CD14-positive monocyte (primary cell): ENCODE measurements at regions not wholly inside any gene's neighbourhood (a gene's known extent, or its start where the extent isn't known, plus 50 kb on each side); places are given as distances from the start of the nearest gene placed in this dataset.

ENCODE experiments used
- DNase-seq, 3 donors: peaks; one replicate each; pipeline ENCODE4 v3.0.0-alpha.2; 2011 to 2022
- H2AFZ ChIP-seq: 2 replicates; pipeline ENCODE4 v1.6.0; 2012; ENCODE audit warnings: mild to moderate bottlenecking, low read depth, low read length, inconsistent platforms; ENCODE audit not compliant: insufficient read depth, poor library complexity, severe bottlenecking
- H3K27ac ChIP-seq, 2 donors: 1 replicate in 1 of 2; 2 replicates in 1 of 2; pipeline ENCODE4 v1.5.1; 2012 to 2013; ENCODE audit warnings: low read length in 2 of 2, control low read depth in 1 of 2, inconsistent platforms in 1 of 2, low read depth in 1 of 2, mild to moderate bottlenecking in 1 of 2
- H3K27me3 ChIP-seq, 2 donors: one replicate each; pipeline versions ENCODE4 v1.6.0 to v1.6.1; 2011 to 2013; ENCODE audit warnings: low read length in 2 of 2; ENCODE audit not compliant: control insufficient read depth in 2 of 2, insufficient read depth in 2 of 2
- H3K36me3 ChIP-seq, 2 donors: replicated peaks in 1 of 2; 1 replicate in 1 of 2; 2 replicates in 1 of 2; pipeline versions ENCODE4 v1.5.1 to v1.6.1; 2012 to 2013; ENCODE audit warnings: low read length in 2 of 2, control low read depth in 1 of 2, inconsistent platforms in 1 of 2, mild to moderate bottlenecking in 1 of 2; ENCODE audit not compliant: insufficient read depth in 2 of 2, control insufficient read depth in 1 of 2
- H3K4me1 ChIP-seq, 2 donors: 1 replicate in 1 of 2; 2 replicates in 1 of 2; pipeline versions ENCODE4 v1.5.1 to v1.6.1; 2012 to 2013; ENCODE audit warnings: low read length in 2 of 2, control low read depth in 1 of 2, inconsistent platforms in 1 of 2, mild to moderate bottlenecking in 1 of 2, moderate library complexity in 1 of 2; ENCODE audit not compliant: insufficient read depth in 2 of 2, control insufficient read depth in 1 of 2
- H3K4me2 ChIP-seq: replicated peaks from 2 replicates; pipeline ENCODE3; 2012; ENCODE audit warnings: low read length, moderate library complexity, mild to moderate bottlenecking; ENCODE audit not compliant: poor library complexity, severe bottlenecking; ENCODE audit errors: extremely low read depth
- H3K4me3 ChIP-seq, 3 experiments: fragments of 200-600 bp in 1 of 3; sonication (generic) in 1 of 3; replicated peaks in 1 of 3; 1 replicate in 2 of 3; 2 replicates in 1 of 3; pipeline ENCODE4 v1.5.1; 2011 to 2013; ENCODE audit warnings: low read length in 3 of 3, mild to moderate bottlenecking in 3 of 3, control low read depth in 2 of 3, low read depth in 2 of 3, inconsistent platforms in 1 of 3, moderate library complexity in 1 of 3
- H3K79me2 ChIP-seq: 2 replicates; pipeline ENCODE4 v1.6.0; 2012; ENCODE audit warnings: mild to moderate bottlenecking, control low read depth, inconsistent platforms, low read length, moderate library complexity; ENCODE audit not compliant: insufficient read depth
- H3K9ac ChIP-seq: 2 replicates; pipeline ENCODE4 v1.6.0; 2017; ENCODE audit warnings: low read length, mild to moderate bottlenecking; ENCODE audit not compliant: insufficient read depth, poor library complexity, severe bottlenecking
- H3K9me3 ChIP-seq, 2 donors: replicated peaks in 1 of 2; 1 replicate in 1 of 2; 2 replicates in 1 of 2; pipeline versions ENCODE4 v1.5.1 to v1.6.1; 2012 to 2013; ENCODE audit warnings: low read length in 2 of 2, control low read depth in 1 of 2; ENCODE audit not compliant: control insufficient read depth in 1 of 2, insufficient read depth in 1 of 2
- H4K20me1 ChIP-seq: 2 replicates; pipeline ENCODE4 v1.6.0; 2012; ENCODE audit warnings: mild to moderate bottlenecking, low read length, control low read depth, moderate library complexity; ENCODE audit not compliant: insufficient read depth
- H3K27ac Mint-ChIP-seq, 7 donors: one replicate each; pipeline ENCODE4 v1.8.0; 2020; ENCODE audit warnings: mild to moderate bottlenecking in 7 of 7, mixed read lengths in 7 of 7, moderate library complexity in 6 of 7, inconsistent platforms in 2 of 7
- H3K27me3 Mint-ChIP-seq, 3 donors: one replicate each; pipeline ENCODE4 v1.8.0; 2021 to 2022; ENCODE audit warnings: low read depth in 3 of 3, mild to moderate bottlenecking in 3 of 3, mixed read lengths in 3 of 3, moderate library complexity in 3 of 3, inconsistent platforms in 1 of 3
- H3K36me3 Mint-ChIP-seq, 2 donors: one replicate each; pipeline ENCODE4 v1.8.0; 2020; ENCODE audit warnings: mixed read lengths in 2 of 2, inconsistent platforms in 1 of 2, mild to moderate bottlenecking in 1 of 2
- H3K4me1 Mint-ChIP-seq: one replicate; pipeline ENCODE4 v1.8.0; 2020; ENCODE audit warnings: mild to moderate bottlenecking, mixed read lengths
- H3K4me3 Mint-ChIP-seq, 2 donors: one replicate each; pipeline ENCODE4 v1.8.0; 2020; ENCODE audit warnings: mild to moderate bottlenecking in 2 of 2, mixed read lengths in 2 of 2, moderate library complexity in 1 of 2
- H3K9me3 Mint-ChIP-seq, 7 donors: one replicate each; pipeline ENCODE4 v1.8.0; 2020 to 2022; ENCODE audit warnings: mixed read lengths in 7 of 7, mild to moderate bottlenecking in 6 of 7, moderate library complexity in 6 of 7, inconsistent platforms in 2 of 7
- CTCF ChIP-seq: fragments of 200-600 bp; IDR thresholded peaks from one replicate; pipeline ENCODE4 v1.8.0; 2022; ENCODE audit warnings: antibody characterized with exemption, mild to moderate bottlenecking
- WGBS: methylation state at CpG from one replicate; pipeline ENCODE4 v1.1.5; 2013; ENCODE audit warnings: missing lambda C conversion rate; ENCODE audit not compliant: insufficient coverage; 5-methylcytosine and 5-hydroxymethylcytosine counted together
- intact Hi-C, 2 donors: fragments of 100-400 bp; cut with micrococcal nuclease; formaldehyde crosslinking; loops; one replicate each; pipeline versions ENCODE4 v1.15.0 to v1.15.1; 2023

GRCh38 chrX:6917666-6918065 lies 229.8 kb upstream of the STS start:
- Mint-ChIP-seq H3K4me3 (no peak overlapping the region), H3K36me3 (no peaks in the 10 kb centered on the region), H3K9me3 (peaks cover 0 to 8% (median 5%) of the 10 kb centered on the region in 7 donors), H3K4me1 (no peaks in the 10 kb centered on the region), H3K27me3 (no peaks in the 10 kb centered on the region), H3K27ac (no peak overlapping the region)
- H2AFZ ChIP-seq = no peak overlapping the region
- no peak overlapping the region for H3K27ac ChIP-seq
- intact Hi-C loops = no loop called here
- no peak for TF ChIP-seq CTCF
- no peak for DNase-seq
- no peaks in the 10 kb centered on the region for H3K4me1 ChIP-seq
- H3K9me3 ChIP-seq = peaks cover 0 to 4% of the 10 kb centered on the region in 2 donors
- H3K4me3 ChIP-seq = no peak overlapping the region
- no peaks in the 10 kb centered on the region for H3K79me2 ChIP-seq
- H4K20me1 ChIP-seq = no peaks in the 10 kb centered on the region
- H3K36me3 ChIP-seq = no peaks in the 10 kb centered on the region
- H3K9ac ChIP-seq = no peak overlapping the region
- no peaks in the 10 kb centered on the region for H3K27me3 ChIP-seq
- no CpG with 5 or more reads among the region's 6 CpGs for WGBS
- H3K4me2 ChIP-seq = no peak overlapping the region

GRCh38 chrX:6910218-6910617 lies 237.3 kb upstream of the STS start:
- Histone ChIP-seq H3K27ac (no peak overlapping the region), H3K9ac (no peak overlapping the region), H3K4me2 (no peak overlapping the region), H3K27me3 (no peaks in the 10 kb centered on the region), H3K36me3 (no peaks in the 10 kb centered on the region), H3K79me2 (no peaks in the 10 kb centered on the region), H3K9me3 (peaks cover 0 to 10% of the 10 kb centered on the region in 2 donors), H2AFZ (no peak overlapping the region), H3K4me1 (no peaks in the 10 kb centered on the region), H4K20me1 (no peaks in the 10 kb centered on the region), H3K4me3 (no peak overlapping the region)
- no peak for DNase-seq
- Mint-ChIP-seq H3K36me3 (no peaks in the 10 kb centered on the region), H3K9me3 (peaks cover 3 to 12% (median 7%) of the 10 kb centered on the region in 7 donors), H3K4me3 (no peak overlapping the region), H3K4me1 (no peaks in the 10 kb centered on the region), H3K27me3 (no peaks in the 10 kb centered on the region), H3K27ac (no peak overlapping the region)
- no peak for TF ChIP-seq CTCF
- intact Hi-C loops = no loop called here
